IMR-90 (cell line): ENCODE measurements at regions not wholly inside any gene's neighbourhood (a gene's known extent, or its start where the extent isn't known, plus 50 kb on each side); places are given as distances from the start of the nearest gene placed in this dataset.

Source experiments
- ATAC-seq: fragments of 200-7000 bp; cut with Tn5 transposase; 2 replicates; pipeline ENCODE4 v1.9.1; 2020; ENCODE audit warnings: low read depth, mild to moderate bottlenecking, moderate library complexity
- BruUV-seq: library from RNA; stranded (reverse); fragments of 400-500 nt; replicated peaks from 2 replicates; lab custom pipeline; 2021; lab: Mats Ljungman, UMichigan
- CTCF ChIA-PET: fragments of 300-600 bp; formaldehyde crosslinking; extraction: SDS; loops from one replicate; lab custom pipeline; 2021; ENCODE audit warnings: antibody characterized with exemption; lab: Yijun Ruan, JAX
- POLR2A ChIA-PET: fragments of 300-600 bp; sonication (Branson Sonifier 250); formaldehyde crosslinking; loops from one replicate; lab custom pipeline; 2022; ENCODE audit warnings: antibody characterized with exemption; ENCODE audit not compliant: unreplicated experiment; lab: Charles Lee
- DNase-seq: peaks from one replicate; pipeline ENCODE4 v3.0.0; 2013
- H2AFZ ChIP-seq: replicated peaks from 2 replicates; pipeline ENCODE3; 2013; ENCODE audit warnings: low read length, mild to moderate bottlenecking; ENCODE audit not compliant: poor library complexity
- H2AK5ac ChIP-seq: 2 replicates; pipeline ENCODE4 v1.6.1; 2013; ENCODE audit warnings: low read depth, low read length, inconsistent platforms
- H2AK9ac ChIP-seq: replicated peaks from 2 replicates; pipeline ENCODE3; 2013; ENCODE audit warnings: mild to moderate bottlenecking, low read depth, low read length, moderate library complexity; ENCODE audit not compliant: poor library complexity
- H2BK120ac ChIP-seq: 2 replicates; pipeline ENCODE4 v1.6.1; 2013; ENCODE audit warnings: low read depth, low read length, inconsistent platforms
- H2BK15ac ChIP-seq: 3 replicates; pipeline ENCODE4 v1.6.1; 2013; ENCODE audit warnings: low read depth, low read length, inconsistent platforms
- H2BK20ac ChIP-seq: 2 replicates; pipeline ENCODE4 v1.6.1; 2013; ENCODE audit warnings: low read depth, mild to moderate bottlenecking, inconsistent platforms, low read length, moderate library complexity
- H2BK5ac ChIP-seq: 2 replicates; pipeline ENCODE4 v1.6.1; 2013; ENCODE audit warnings: mild to moderate bottlenecking, low read depth, low read length, inconsistent platforms; ENCODE audit not compliant: poor library complexity, severe bottlenecking
- H3K14ac ChIP-seq: replicated peaks from 2 replicates; pipeline ENCODE4 v1.6.1; 2013; ENCODE audit warnings: low read depth, low read length, inconsistent platforms
- H3K18ac ChIP-seq: 2 replicates; pipeline ENCODE4 v1.6.1; 2013; ENCODE audit warnings: low read depth, low read length, control low read depth
- H3K23ac ChIP-seq: 2 replicates; pipeline ENCODE4 v1.6.1; 2013; ENCODE audit warnings: low read depth, low read length, inconsistent platforms
- H3K27ac ChIP-seq: 2 replicates; pipeline ENCODE4 v1.5.1; 2013; ENCODE audit warnings: mild to moderate bottlenecking, control low read depth, low read length; ENCODE audit not compliant: insufficient read depth
- H3K27me3 ChIP-seq: 2 replicates; pipeline ENCODE4 v1.6.1; 2013; ENCODE audit warnings: low read length; ENCODE audit not compliant: control insufficient read depth, insufficient read depth
- H3K36me3 ChIP-seq: 2 replicates; pipeline ENCODE4 v1.6.1; 2013; ENCODE audit warnings: low read length, mixed read lengths; ENCODE audit not compliant: control insufficient read depth, insufficient read depth
- H3K4ac ChIP-seq: 2 replicates; pipeline ENCODE4 v1.6.1; 2013; ENCODE audit warnings: low read depth, low read length, inconsistent platforms
- H3K4me1 ChIP-seq: 2 replicates; pipeline ENCODE4 v1.6.1; 2013; ENCODE audit warnings: low read length, mixed read lengths; ENCODE audit not compliant: control insufficient read depth, insufficient read depth
- H3K4me2 ChIP-seq: 2 replicates; pipeline ENCODE4 v1.6.1; 2013; ENCODE audit warnings: low read depth, mild to moderate bottlenecking, control low read depth, low read length, moderate library complexity
- H3K4me3 ChIP-seq: 2 replicates; pipeline ENCODE4 v1.5.1; 2013; ENCODE audit warnings: low read depth, mild to moderate bottlenecking, control low read depth, low read length, moderate library complexity; ENCODE audit not compliant: insufficient read depth
- H3K56ac ChIP-seq: 2 replicates; pipeline ENCODE4 v1.6.1; 2013; ENCODE audit warnings: low read length, inconsistent platforms; ENCODE audit not compliant: insufficient read depth; ENCODE audit errors: extremely low read depth
- H3K79me1 ChIP-seq, 2 experiments: 2 replicates each; pipeline ENCODE4 v1.6.1; 2013; ENCODE audit warnings: low read length in 2 of 2, inconsistent platforms in 1 of 2, low read depth in 1 of 2
- H3K9ac ChIP-seq: 2 replicates; pipeline ENCODE4 v1.6.1; 2013; ENCODE audit warnings: low read depth, low read length, control low read depth
- H3K9me1 ChIP-seq: 2 replicates; pipeline ENCODE4 v1.6.1; 2013; ENCODE audit warnings: low read length, inconsistent platforms; ENCODE audit not compliant: insufficient read depth
- H3K9me3 ChIP-seq: 2 replicates; pipeline ENCODE4 v1.6.1; 2013; ENCODE audit warnings: low read length; ENCODE audit not compliant: control insufficient read depth, insufficient read depth
- H4K20me1 ChIP-seq: 2 replicates; pipeline ENCODE4 v1.6.1; 2013; ENCODE audit warnings: low read length, inconsistent platforms; ENCODE audit not compliant: insufficient read depth
- H4K5ac ChIP-seq: 2 replicates; pipeline ENCODE4 v1.6.1; 2013; ENCODE audit warnings: mild to moderate bottlenecking, low read depth, low read length, control low read depth
- H4K8ac ChIP-seq, 2 experiments: 2 replicates each; pipeline ENCODE4 v1.6.1; 2013; ENCODE audit warnings: low read depth in 2 of 2, low read length in 2 of 2, control low read depth in 1 of 2, inconsistent platforms in 1 of 2
- H4K91ac ChIP-seq: 2 replicates; pipeline ENCODE4 v1.6.1; 2013; ENCODE audit warnings: low read depth, low read length, inconsistent platforms; ENCODE audit not compliant: insufficient read depth
- BHLHE40 ChIP-seq: fragments of 150-350 bp; IDR thresholded peaks from 2 replicates; pipeline ENCODE4 v1.6.1; 2016; ENCODE audit warnings: mild to moderate bottlenecking, low read depth, low read length
- CTCF ChIP-seq: conservative IDR thresholded peaks from 2 replicates; pipeline ENCODE4 v1.5.1; 2012; ENCODE audit warnings: mild to moderate bottlenecking, low read depth, low read length, improper control_type of control experiment
- FOS ChIP-seq: fragments of 150-350 bp; IDR thresholded peaks from 2 replicates; pipeline ENCODE4 v1.6.1; 2016; ENCODE audit warnings: low read depth, low read length
- MAFK ChIP-seq: IDR thresholded peaks from 2 replicates; pipeline ENCODE4 v1.6.1; 2012; ENCODE audit warnings: low read depth, low read length, improper control_type of control experiment
- MXI1 ChIP-seq: IDR thresholded peaks from 2 replicates; pipeline ENCODE4 v1.6.1; 2012; ENCODE audit warnings: low read depth, mild to moderate bottlenecking, low read length, moderate library complexity, borderline replicate concordance
- NFE2L2 ChIP-seq: fragments of 150-350 bp; IDR thresholded peaks from 2 replicates; pipeline ENCODE4 v1.6.1; 2016; ENCODE audit warnings: low read depth, mild to moderate bottlenecking, low read length
- POLR2A ChIP-seq: IDR thresholded peaks from 2 replicates; pipeline ENCODE4 v1.6.1; 2012; ENCODE audit warnings: mild to moderate bottlenecking, low read depth, low read length
- RAD21 ChIP-seq: IDR thresholded peaks from 2 replicates; pipeline ENCODE4 v1.6.1; 2012; ENCODE audit warnings: low read length, improper control_type of control experiment
- RCOR1 ChIP-seq: IDR thresholded peaks from 2 replicates; pipeline ENCODE4 v1.6.1; 2012; ENCODE audit warnings: mild to moderate bottlenecking, low read length, improper control_type of control experiment; ENCODE audit not compliant: insufficient replicate concordance
- RFX5 ChIP-seq: IDR thresholded peaks from 2 replicates; pipeline ENCODE4 v1.8.0; 2012; ENCODE audit warnings: low read depth, mild to moderate bottlenecking, low read length, moderate library complexity
- SMC3 ChIP-seq: fragments of 150-350 bp; IDR thresholded peaks from 2 replicates; pipeline ENCODE4 v1.6.1; 2016; ENCODE audit warnings: low read depth, mild to moderate bottlenecking, antibody characterized with exemption, low read length, moderate library complexity
- WGBS, 2 experiments: methylation state at CpG; one replicate each; pipeline versions ENCODE4 v1.1.5 to v1.1.7; 2013; ENCODE audit warnings: missing lambda C conversion rate in 2 of 2; ENCODE audit not compliant: insufficient read length in 1 of 2; ENCODE audit errors: extremely low coverage in 2 of 2; 5-methylcytosine and 5-hydroxymethylcytosine counted together
- dilution Hi-C: fragments of 300-500 bp; cut with HindIII; formaldehyde crosslinking; loops from one replicate; pipeline ENCODE4 v1.14.3; 2018; ENCODE audit warnings: low sequenced_read_pairs; ENCODE audit not compliant: unreplicated experiment
- in situ Hi-C: fragments of 300-500 bp; cut with MboI; formaldehyde crosslinking; loops from 3 replicates; pipeline ENCODE4 v1.14.3; 2019; ENCODE audit warnings: low sequenced_read_pairs, inconsistent platforms, mixed read lengths
- intact Hi-C: fragments of 100-400 bp; cut with micrococcal nuclease; formaldehyde crosslinking; loops from 2 replicates; pipeline ENCODE4 v1.10.0; 2022
- TF ChIP-seq, protein P1 (sequence below): fragments of 150-350 bp; IDR thresholded peaks from 2 replicates; pipeline ENCODE4 v1.6.1; 2017; ENCODE audit warnings: mild to moderate bottlenecking, antibody characterized with exemption, low read length, low read depth

- POLR2A ChIA-PET: no interaction called here
- DNase-seq (no peak), ATAC-seq (no peak)
- in situ Hi-C loops: no loop called here
- H3K4ac ChIP-seq: no peak overlapping the region
- intact Hi-C loops: no loop called here
- BruUV-seq: no TSS peak
- H3K56ac ChIP-seq: no peak overlapping the region
- no peaks in the 10 kb centered on the region for H3K27me3 ChIP-seq
- H3K36me3 ChIP-seq: no peaks in the 10 kb centered on the region
- H3K23ac ChIP-seq: no peak overlapping the region
- H2BK15ac ChIP-seq: no peak overlapping the region
- H4K20me1 ChIP-seq: no peaks in the 10 kb centered on the region
- peaks cover 14% of the 10 kb centered on the region for H3K9me3 ChIP-seq
- H2AK9ac ChIP-seq: no peak overlapping the region
- H2BK20ac ChIP-seq: no peak overlapping the region
- H2BK120ac ChIP-seq: no peak overlapping the region
- H3K79me1 ChIP-seq: no peaks in the 10 kb centered on the region
- H2AK5ac ChIP-seq: no peak overlapping the region
- 94% methylated on average over 2 of the region's 5 CpGs; no CpG with 5 or more reads in 1 of the 2 experiments for WGBS, 2 experiments
- no peak overlapping the region for H3K4me2 ChIP-seq
- no peak overlapping the region for H3K27ac ChIP-seq
- H4K91ac ChIP-seq: no peak overlapping the region
- H4K5ac ChIP-seq: no peak overlapping the region
- no peak overlapping the region for H3K4me3 ChIP-seq
- H3K4me1 ChIP-seq: no peaks in the 10 kb centered on the region
- H3K18ac ChIP-seq: no peak overlapping the region
- CTCF ChIA-PET: no interaction called here
- H3K9me1 ChIP-seq: no peaks in the 10 kb centered on the region
- H4K8ac ChIP-seq: no peak overlapping the region
- TF ChIP-seq, protein P1, sequence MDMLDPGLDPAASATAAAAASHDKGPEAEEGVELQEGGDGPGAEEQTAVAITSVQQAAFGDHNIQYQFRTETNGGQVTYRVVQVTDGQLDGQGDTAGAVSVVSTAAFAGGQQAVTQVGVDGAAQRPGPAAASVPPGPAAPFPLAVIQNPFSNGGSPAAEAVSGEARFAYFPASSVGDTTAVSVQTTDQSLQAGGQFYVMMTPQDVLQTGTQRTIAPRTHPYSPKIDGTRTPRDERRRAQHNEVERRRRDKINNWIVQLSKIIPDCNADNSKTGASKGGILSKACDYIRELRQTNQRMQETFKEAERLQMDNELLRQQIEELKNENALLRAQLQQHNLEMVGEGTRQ: no peak
- TF ChIP-seq NFE2L2 (no peak), RAD21 (no peak), RFX5 (no peak), MAFK (no peak), RCOR1 (no peak), FOS (no peak), POLR2A (no peak), CTCF (no peak), SMC3 (no peak), MXI1 (no peak), BHLHE40 (no peak)
- no peak overlapping the region for H3K9ac ChIP-seq
- dilution Hi-C loops: no loop called here
- no peak overlapping the region for H2AFZ ChIP-seq
- H3K14ac ChIP-seq: no peak overlapping the region
- no peak overlapping the region for H2BK5ac ChIP-seq
Measured at GRCh38 chr5:82975812-82976211, 101.4 kb downstream of the TMEM167A start.
